Ascending aorta (tissue), 2 donors: ENCODE measurements at regions not wholly inside any gene's neighbourhood (a gene's known extent, or its start where the extent isn't known, plus 50 kb on each side); places are given as distances from the start of the nearest gene placed in this dataset.

ENCODE experiments used
- DNase-seq, 2 donors: peaks; one replicate each; pipeline ENCODE4 v3.0.0-alpha.2; 2019; ENCODE audit warnings: low spot score in 2 of 2
- H3K27ac ChIP-seq, 2 donors: fragments of 200-600 bp; sonication (generic); one replicate each; pipeline ENCODE4 v1.5.1; 2016 to 2017; ENCODE audit warnings: mild to moderate bottlenecking in 1 of 2
- H3K27me3 ChIP-seq: fragments of 200-600 bp; sonication (generic); one replicate; pipeline ENCODE4 v1.5.1; 2017
- H3K36me3 ChIP-seq, 2 donors: fragments of 200-600 bp; sonication (generic); one replicate each; pipeline ENCODE4 v1.5.1; 2016
- H3K4me1 ChIP-seq, 2 donors: fragments of 200-600 bp; sonication (generic); one replicate each; pipeline ENCODE4 v1.5.1; 2016 to 2017; ENCODE audit warnings: mild to moderate bottlenecking in 1 of 2
- H3K4me3 ChIP-seq, 2 donors: fragments of 200-600 bp; sonication (generic); one replicate each; pipeline ENCODE4 v1.5.1; 2016 to 2017; ENCODE audit warnings: mild to moderate bottlenecking in 1 of 2
- H3K9me3 ChIP-seq, 2 donors: fragments of 200-600 bp; sonication (generic); one replicate each; pipeline ENCODE4 v1.5.1; 2016
- intact Hi-C: fragments of 100-400 bp; cut with DNase I; formaldehyde crosslinking; loops from one replicate; pipeline ENCODE4 v1.15.1; 2023
- TF ChIP-seq, protein P1 (sequence below), 3 experiments: fragments of 200-600 bp in 2 of 3; fragments of 450-650 bp in 1 of 3; sonication (generic) in 2 of 3; IDR thresholded peaks; one replicate each; pipeline ENCODE4 v1.5.1; 2016 to 2019; ENCODE audit warnings: antibody characterized with exemption in 3 of 3, mild to moderate bottlenecking in 1 of 3, moderate library complexity in 1 of 3

DNA sequence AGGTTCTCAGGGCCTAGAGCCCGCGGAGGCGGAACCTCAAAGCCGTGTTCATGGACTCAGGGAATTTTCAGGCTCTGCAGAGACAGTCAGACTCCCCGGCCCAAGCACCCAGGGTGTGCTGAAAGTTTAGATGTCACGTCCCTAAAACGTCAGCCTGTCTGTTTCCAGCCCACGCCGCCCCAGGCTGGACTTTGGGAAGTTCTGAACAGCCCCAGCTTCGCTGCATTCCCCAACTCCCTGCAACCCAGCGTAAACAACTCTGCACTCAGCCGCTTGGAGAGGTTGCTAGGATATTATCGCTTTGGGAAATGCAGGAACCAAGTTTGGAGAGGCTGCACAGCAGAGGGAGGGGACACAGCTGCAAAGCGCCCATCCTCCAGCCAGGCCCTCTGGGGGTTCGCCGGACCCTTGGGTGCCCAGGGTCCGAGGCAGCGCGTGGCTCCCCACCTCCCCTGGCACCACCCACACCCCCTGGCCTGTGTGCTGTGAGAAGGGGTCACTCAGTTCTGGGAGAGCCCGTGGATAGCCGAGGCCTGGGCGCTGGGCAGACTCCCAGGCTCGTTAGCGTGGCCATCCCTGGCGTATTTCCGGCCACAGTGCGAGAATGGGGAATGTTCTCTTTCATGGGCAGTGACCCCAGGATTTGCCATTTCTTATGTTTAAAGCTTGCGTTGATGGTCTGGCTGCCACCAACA lies 120.5 kb upstream of the FGF3 start:
- peaks cover 0 to 21% of the 10 kb centered on the region in 2 donors for H3K4me1 ChIP-seq
- no peaks in the 10 kb centered on the region for H3K36me3 ChIP-seq
- intact Hi-C loops: loop anchor here (1.0 to 10.0 kb wide), 2 partner anchors 21 to 135 kb away; partner anchors contain the start of gene ANO1
- no peaks in the 10 kb centered on the region for H3K9me3 ChIP-seq
- TF ChIP-seq, protein P1, sequence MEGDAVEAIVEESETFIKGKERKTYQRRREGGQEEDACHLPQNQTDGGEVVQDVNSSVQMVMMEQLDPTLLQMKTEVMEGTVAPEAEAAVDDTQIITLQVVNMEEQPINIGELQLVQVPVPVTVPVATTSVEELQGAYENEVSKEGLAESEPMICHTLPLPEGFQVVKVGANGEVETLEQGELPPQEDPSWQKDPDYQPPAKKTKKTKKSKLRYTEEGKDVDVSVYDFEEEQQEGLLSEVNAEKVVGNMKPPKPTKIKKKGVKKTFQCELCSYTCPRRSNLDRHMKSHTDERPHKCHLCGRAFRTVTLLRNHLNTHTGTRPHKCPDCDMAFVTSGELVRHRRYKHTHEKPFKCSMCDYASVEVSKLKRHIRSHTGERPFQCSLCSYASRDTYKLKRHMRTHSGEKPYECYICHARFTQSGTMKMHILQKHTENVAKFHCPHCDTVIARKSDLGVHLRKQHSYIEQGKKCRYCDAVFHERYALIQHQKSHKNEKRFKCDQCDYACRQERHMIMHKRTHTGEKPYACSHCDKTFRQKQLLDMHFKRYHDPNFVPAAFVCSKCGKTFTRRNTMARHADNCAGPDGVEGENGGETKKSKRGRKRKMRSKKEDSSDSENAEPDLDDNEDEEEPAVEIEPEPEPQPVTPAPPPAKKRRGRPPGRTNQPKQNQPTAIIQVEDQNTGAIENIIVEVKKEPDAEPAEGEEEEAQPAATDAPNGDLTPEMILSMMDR (IDR thresholded peaks at IDR 0.05): no peak
- peak overlapping the region in 1 of 2 donors; percentile 32 for H3K4me3 ChIP-seq
- peak in 1 of 2 donors; percentile 89 for DNase-seq
- H3K27me3 ChIP-seq: no peaks in the 10 kb centered on the region
- peak overlapping the region; percentile 84 to 96 for H3K27ac ChIP-seq

DNA sequence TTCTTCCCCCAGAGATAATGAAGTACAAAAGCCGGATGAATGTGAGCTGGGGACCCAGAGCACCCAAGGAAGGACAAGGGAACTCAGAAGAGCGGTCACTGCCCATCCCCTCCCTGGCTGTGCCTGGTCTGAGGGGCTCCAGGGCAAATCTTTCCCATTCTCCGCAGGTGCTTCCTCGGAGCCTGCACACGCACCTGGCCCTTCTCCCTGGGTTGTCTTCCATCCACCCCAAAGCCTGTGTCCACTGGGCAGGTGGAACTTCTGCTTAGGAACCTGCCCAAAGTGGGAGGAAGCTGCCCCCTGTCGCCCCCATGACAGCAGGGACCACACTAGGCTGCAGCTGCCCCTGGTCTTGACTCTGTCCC lies 121.0 kb upstream of the FGF3 start:
- H3K4me3 ChIP-seq: no peak overlapping the region
- TF ChIP-seq, protein P1 (IDR thresholded peaks at IDR 0.05): no peak
- no peaks in the 10 kb centered on the region for H3K27me3 ChIP-seq
- no peak for DNase-seq
- intact Hi-C loops: loop anchor here (10.0 kb wide), 1 partner anchor 135 kb away; the partner anchor contains the start of gene ANO1
- no peaks in the 10 kb centered on the region for H3K9me3 ChIP-seq
- no peaks in the 10 kb centered on the region for H3K36me3 ChIP-seq
- H3K4me1 ChIP-seq: peaks cover 0 to 21% of the 10 kb centered on the region in 2 donors
- peak overlapping the region; percentile 84 to 96 for H3K27ac ChIP-seq

DNA sequence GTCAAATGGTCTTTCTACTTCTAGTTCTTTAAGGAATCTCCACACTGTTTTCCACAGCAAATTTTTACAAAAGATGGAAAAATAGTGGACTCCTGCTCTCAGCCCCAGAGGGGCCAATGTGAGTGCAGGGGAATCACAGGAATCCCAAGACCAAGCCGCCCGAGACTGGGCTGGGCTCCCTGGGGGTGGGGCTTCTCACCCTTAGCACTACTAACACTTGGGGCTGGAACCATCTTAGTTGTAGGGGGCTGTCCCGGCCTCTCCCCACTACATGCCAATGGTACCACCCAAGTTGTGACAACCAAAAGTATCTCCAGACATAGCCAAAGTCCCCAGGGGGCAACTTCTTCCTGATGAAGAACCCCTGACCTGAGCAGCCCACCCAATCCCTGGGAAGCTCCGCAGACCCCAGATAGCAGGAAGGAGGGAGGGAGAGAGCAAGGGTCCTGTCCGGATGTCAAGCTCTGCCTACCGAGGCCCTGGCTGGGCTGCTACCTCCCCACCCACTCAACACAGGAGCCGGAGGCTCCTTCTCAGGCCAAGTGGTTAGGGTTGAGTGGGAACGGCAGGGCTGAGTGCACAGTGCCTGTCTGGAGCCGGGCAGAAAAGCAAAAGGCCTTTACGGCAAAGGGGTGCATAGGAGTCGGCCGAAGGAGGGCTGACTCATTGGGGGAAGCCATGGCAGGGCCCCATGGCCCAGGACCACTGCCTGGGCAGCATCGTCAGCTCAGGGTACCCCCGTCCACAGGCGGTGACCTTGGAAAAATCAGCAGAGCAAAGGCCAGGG lies 122.5 kb upstream of the FGF3 start:
- peak overlapping the region; percentile 84 to 96 for H3K27ac ChIP-seq
- DNase-seq: no peak
- H3K9me3 ChIP-seq: no peaks in the 10 kb centered on the region
- TF ChIP-seq, protein P1 (IDR thresholded peaks at IDR 0.05): no peak
- no peaks in the 10 kb centered on the region for H3K27me3 ChIP-seq
- no peak overlapping the region for H3K4me3 ChIP-seq
- H3K4me1 ChIP-seq: peaks cover 0 to 21% of the 10 kb centered on the region in 2 donors
- no peaks in the 10 kb centered on the region for H3K36me3 ChIP-seq
- intact Hi-C loops: loop anchor here (10.0 kb wide), 1 partner anchor 133 kb away; the partner anchor contains the start of gene ANO1

DNA sequence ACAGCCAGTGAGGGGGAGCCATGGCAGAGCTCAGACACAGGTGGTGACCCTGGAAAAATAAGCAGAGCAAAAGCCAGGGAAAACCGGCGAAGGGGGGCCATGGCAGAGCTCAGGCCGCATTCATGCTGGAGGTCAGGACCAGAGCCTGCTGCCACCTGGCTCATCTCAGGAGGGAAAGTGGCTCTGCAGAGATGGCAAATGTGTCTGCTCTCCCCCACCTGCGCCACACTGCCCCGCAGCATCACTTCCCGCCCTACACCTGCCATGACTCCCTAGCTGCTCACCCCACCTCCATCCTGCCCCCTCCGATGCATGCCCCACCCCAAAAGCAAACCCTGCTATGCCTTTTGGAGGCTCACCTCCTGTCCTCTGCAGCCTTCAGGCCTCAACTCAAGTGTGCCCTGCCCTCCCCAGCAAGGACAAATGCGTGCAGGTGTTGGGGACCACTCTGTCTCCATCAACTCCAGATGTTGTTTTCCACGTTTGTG lies 123.2 kb upstream of the FGF3 start:
- intact Hi-C loops: loop anchor here (10.0 kb wide), 1 partner anchor 132 kb away; the partner anchor contains the start of gene ANO1
- H3K27ac ChIP-seq: peak overlapping the region in 1 of 2 donors; percentile 96

DNA sequence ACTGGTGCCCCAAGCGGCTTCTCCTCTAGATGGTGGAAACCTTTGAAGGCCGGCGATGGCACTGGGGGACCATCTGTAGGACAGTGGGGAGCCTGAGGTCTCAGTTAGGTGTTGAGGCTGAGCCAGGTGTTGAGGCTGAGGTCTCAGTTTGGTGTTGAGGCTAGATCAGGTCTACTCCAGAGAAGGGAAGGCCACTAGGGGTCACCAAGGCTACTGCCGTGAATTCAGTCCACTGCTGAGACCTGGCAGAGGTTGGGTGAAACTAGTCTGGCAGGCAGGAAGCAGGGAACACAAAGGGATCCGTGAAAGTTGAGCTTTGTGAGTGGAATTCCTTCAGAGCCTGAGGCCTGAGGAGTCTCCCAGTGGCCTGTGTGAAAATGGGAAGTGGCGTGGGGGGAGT lies 123.8 kb upstream of the FGF3 start:
- no peaks in the 10 kb centered on the region for H3K36me3 ChIP-seq
- intact Hi-C loops: loop anchor here (10.0 kb wide), 1 partner anchor 132 kb away; the partner anchor contains the start of gene ANO1
- H3K27ac ChIP-seq: peak overlapping the region in 1 of 2 donors; percentile 32
- no peaks in the 10 kb centered on the region for H3K27me3 ChIP-seq
- no peaks in the 10 kb centered on the region for H3K9me3 ChIP-seq
- H3K4me3 ChIP-seq: no peak overlapping the region
- TF ChIP-seq, protein P1 (IDR thresholded peaks at IDR 0.05): no peak
- peaks cover 3 to 24% of the 10 kb centered on the region in 2 donors for H3K4me1 ChIP-seq
- DNase-seq: no peak

More for the DNA sequence above, 123.2 kb upstream of the FGF3 start:
- Histone ChIP-seq H3K4me3 (no peak overlapping the region), H3K9me3 (no peaks in the 10 kb centered on the region), H3K27me3 (no peaks in the 10 kb centered on the region), H3K4me1 (peaks cover 0 to 21% of the 10 kb centered on the region in 2 donors), H3K36me3 (no peaks in the 10 kb centered on the region)
- DNase-seq: no peak
- TF ChIP-seq, protein P1 (IDR thresholded peaks at IDR 0.05): no peak
